SK-N-SH treated with all-trans-retinoic acid at 6 μM for 48 hours (cell line): ENCODE measurements at regions not wholly inside any gene's neighbourhood (a gene's known extent, or its start where the extent isn't known, plus 50 kb on each side); places are given as distances from the start of the nearest gene placed in this dataset.

ENCODE experiments used
- ATAC-seq: fragments of 200-7000 bp; cut with Tn5 transposase; 3 replicates; pipeline ENCODE4 v1.9.1; 2020; ENCODE audit warnings: mild to moderate bottlenecking, moderate library complexity
- ARNTL ChIP-seq: fragments of 450-650 bp; formaldehyde crosslinking; IDR thresholded peaks from 2 replicates; pipeline ENCODE4 v1.5.0; 2020; ENCODE audit warnings: low read depth, mild to moderate bottlenecking, moderate library complexity, borderline replicate concordance
- CSDC2 ChIP-seq: fragments of 250-450 bp; sonication (Bioruptor Pico); IDR thresholded peaks from 2 replicates; pipeline ENCODE4 v1.5.0; 2020; ENCODE audit warnings: mild to moderate bottlenecking, moderate library complexity
- GLIS3 ChIP-seq: fragments of 250-450 bp; sonication (Bioruptor Pico); IDR thresholded peaks from 2 replicates; pipeline ENCODE4 v1.5.0; 2020; ENCODE audit warnings: mild to moderate bottlenecking, moderate library complexity
- ISL1 ChIP-seq: fragments of 250-450 bp; sonication (Bioruptor Pico); IDR thresholded peaks from 2 replicates; pipeline ENCODE4 v2.1.2; 2022; ENCODE audit warnings: mild to moderate bottlenecking, moderate library complexity
- OSR1 ChIP-seq: fragments of 250-450 bp; sonication (Bioruptor Pico); IDR thresholded peaks from 2 replicates; pipeline ENCODE4 v1.8.0; 2022; ENCODE audit warnings: moderate library complexity, mild to moderate bottlenecking, inconsistent platforms
- PPARA ChIP-seq: fragments of 250-450 bp; sonication (Bioruptor Pico); IDR thresholded peaks from 2 replicates; pipeline ENCODE4 v1.5.0; 2020; ENCODE audit warnings: mild to moderate bottlenecking, borderline replicate concordance
- RARB ChIP-seq: fragments of 250-450 bp; sonication (Bioruptor Pico); IDR thresholded peaks from 2 replicates; pipeline ENCODE4 v1.8.0; 2021; ENCODE audit warnings: mild to moderate bottlenecking, moderate library complexity
- SNAI2 ChIP-seq: fragments of 250-450 bp; sonication (Bioruptor Pico); IDR thresholded peaks from 2 replicates; pipeline ENCODE4 v1.5.0; 2020; ENCODE audit warnings: mild to moderate bottlenecking, moderate library complexity
- ZC3H10 ChIP-seq: fragments of 250-450 bp; sonication (Bioruptor Pico); IDR thresholded peaks from 2 replicates; pipeline ENCODE4 v1.5.1; 2021; ENCODE audit warnings: mild to moderate bottlenecking, moderate library complexity
- ZFP3 ChIP-seq: fragments of 250-450 bp; sonication (Bioruptor Pico); IDR thresholded peaks from 2 replicates; pipeline ENCODE4 v1.5.0; 2020; ENCODE audit warnings: mild to moderate bottlenecking, moderate library complexity
- ZNF565 ChIP-seq: fragments of 450-650 bp; formaldehyde crosslinking; conservative IDR thresholded peaks from 2 replicates; pipeline ENCODE4 v1.5.0; 2020; ENCODE audit warnings: low read depth, mild to moderate bottlenecking, moderate library complexity
- ZNF70 ChIP-seq: fragments of 450-650 bp; formaldehyde crosslinking; IDR thresholded peaks from 2 replicates; pipeline ENCODE4 v1.5.0; 2020; ENCODE audit warnings: mild to moderate bottlenecking, moderate library complexity
- ZNF8 ChIP-seq: fragments of 450-650 bp; formaldehyde crosslinking; IDR thresholded peaks from 2 replicates; pipeline ENCODE4 v1.5.0; 2020; ENCODE audit warnings: mild to moderate bottlenecking, moderate library complexity
- TF ChIP-seq, protein P1 (sequence below): fragments of 250-450 bp; sonication (Bioruptor Pico); IDR thresholded peaks from 2 replicates; pipeline ENCODE4 v1.8.0; 2021; ENCODE audit warnings: low read depth, mild to moderate bottlenecking, moderate library complexity, borderline replicate concordance
- TF ChIP-seq, protein P2 (sequence below): fragments of 250-450 bp; sonication (Bioruptor Pico); IDR thresholded peaks from 2 replicates; pipeline ENCODE4 v1.8.0; 2020; ENCODE audit warnings: mild to moderate bottlenecking, moderate library complexity, borderline replicate concordance
- TF ChIP-seq, protein P3 (sequence below): fragments of 250-450 bp; sonication (Bioruptor Pico); IDR thresholded peaks from 2 replicates; pipeline ENCODE4 v1.5.1; 2021; ENCODE audit warnings: mild to moderate bottlenecking, moderate library complexity
- TF ChIP-seq, protein P4 (sequence below): fragments of 250-450 bp; sonication (Bioruptor Pico); IDR thresholded peaks from 2 replicates; pipeline ENCODE4 v1.5.0; 2020; ENCODE audit warnings: mild to moderate bottlenecking, moderate library complexity
- TF ChIP-seq, protein P5 (sequence below): fragments of 250-450 bp; sonication (Bioruptor Pico); IDR thresholded peaks from 2 replicates; pipeline ENCODE4 v1.5.1; 2020; ENCODE audit warnings: low read depth, mild to moderate bottlenecking, moderate library complexity

DNA sequence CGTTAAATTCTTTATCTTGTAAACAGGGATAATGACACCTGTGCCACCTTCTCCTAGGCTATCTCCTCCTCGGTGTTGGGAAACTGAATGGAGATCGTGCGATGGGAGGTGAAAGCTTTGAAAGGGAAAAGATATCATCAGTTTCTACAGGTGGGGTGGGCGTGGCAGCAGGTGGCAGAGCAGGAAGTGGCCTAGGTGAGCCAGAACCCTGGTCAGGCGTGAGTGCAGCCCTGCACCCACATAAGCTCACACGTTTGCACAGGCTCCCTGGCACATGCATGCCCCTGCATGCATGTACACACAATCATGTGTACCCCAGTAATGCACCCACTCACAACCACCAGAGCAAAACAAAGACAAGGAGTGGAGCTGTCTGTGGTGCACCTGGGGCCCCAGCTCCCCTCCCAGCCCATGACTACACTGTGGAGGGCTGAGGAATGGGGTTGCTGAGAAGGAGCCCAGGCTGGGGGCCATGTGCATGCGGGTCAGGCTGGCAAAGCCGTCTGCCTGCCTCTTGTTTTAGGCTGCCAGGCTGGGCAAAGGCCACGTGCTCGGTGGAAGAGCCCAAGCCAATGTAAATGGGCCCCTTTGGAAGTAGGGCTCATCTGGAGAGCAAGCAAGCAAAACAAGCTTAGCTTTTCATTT lies 61.5 kb downstream of the TFAP2C start (continued):
- TF ChIP-seq, protein P1, sequence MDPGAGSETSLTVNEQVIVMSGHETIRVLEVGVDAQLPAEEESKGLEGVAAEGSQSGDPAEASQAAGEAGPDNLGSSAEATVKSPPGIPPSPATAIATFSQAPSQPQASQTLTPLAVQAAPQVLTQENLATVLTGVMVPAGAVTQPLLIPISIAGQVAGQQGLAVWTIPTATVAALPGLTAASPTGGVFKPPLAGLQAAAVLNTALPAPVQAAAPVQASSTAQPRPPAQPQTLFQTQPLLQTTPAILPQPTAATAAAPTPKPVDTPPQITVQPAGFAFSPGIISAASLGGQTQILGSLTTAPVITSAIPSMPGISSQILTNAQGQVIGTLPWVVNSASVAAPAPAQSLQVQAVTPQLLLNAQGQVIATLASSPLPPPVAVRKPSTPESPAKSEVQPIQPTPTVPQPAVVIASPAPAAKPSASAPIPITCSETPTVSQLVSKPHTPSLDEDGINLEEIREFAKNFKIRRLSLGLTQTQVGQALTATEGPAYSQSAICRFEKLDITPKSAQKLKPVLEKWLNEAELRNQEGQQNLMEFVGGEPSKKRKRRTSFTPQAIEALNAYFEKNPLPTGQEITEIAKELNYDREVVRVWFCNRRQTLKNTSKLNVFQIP (CRISPR knock-in tag), result no peak
- TF ChIP-seq CSDC2 (CRISPR knock-in tag) (no peak), PPARA (no peak), ARNTL (no peak), SNAI2 (CRISPR knock-in tag) (no peak)
- TF ChIP-seq, protein P2, sequence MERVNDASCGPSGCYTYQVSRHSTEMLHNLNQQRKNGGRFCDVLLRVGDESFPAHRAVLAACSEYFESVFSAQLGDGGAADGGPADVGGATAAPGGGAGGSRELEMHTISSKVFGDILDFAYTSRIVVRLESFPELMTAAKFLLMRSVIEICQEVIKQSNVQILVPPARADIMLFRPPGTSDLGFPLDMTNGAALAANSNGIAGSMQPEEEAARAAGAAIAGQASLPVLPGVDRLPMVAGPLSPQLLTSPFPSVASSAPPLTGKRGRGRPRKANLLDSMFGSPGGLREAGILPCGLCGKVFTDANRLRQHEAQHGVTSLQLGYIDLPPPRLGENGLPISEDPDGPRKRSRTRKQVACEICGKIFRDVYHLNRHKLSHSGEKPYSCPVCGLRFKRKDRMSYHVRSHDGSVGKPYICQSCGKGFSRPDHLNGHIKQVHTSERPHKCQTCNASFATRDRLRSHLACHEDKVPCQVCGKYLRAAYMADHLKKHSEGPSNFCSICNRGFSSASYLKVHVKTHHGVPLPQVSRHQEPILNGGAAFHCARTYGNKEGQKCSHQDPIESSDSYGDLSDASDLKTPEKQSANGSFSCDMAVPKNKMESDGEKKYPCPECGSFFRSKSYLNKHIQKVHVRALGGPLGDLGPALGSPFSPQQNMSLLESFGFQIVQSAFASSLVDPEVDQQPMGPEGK (CRISPR knock-in tag), result no peak
- TF ChIP-seq, protein P3, sequence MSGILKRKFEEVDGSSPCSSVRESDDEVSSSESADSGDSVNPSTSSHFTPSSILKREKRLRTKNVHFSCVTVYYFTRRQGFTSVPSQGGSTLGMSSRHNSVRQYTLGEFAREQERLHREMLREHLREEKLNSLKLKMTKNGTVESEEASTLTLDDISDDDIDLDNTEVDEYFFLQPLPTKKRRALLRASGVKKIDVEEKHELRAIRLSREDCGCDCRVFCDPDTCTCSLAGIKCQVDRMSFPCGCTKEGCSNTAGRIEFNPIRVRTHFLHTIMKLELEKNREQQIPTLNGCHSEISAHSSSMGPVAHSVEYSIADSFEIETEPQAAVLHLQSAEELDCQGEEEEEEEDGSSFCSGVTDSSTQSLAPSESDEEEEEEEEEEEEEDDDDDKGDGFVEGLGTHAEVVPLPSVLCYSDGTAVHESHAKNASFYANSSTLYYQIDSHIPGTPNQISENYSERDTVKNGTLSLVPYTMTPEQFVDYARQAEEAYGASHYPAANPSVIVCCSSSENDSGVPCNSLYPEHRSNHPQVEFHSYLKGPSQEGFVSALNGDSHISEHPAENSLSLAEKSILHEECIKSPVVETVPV (CRISPR knock-in tag), result no peak
- TF ChIP-seq, all 23 proteins: peak for 0

DNA sequence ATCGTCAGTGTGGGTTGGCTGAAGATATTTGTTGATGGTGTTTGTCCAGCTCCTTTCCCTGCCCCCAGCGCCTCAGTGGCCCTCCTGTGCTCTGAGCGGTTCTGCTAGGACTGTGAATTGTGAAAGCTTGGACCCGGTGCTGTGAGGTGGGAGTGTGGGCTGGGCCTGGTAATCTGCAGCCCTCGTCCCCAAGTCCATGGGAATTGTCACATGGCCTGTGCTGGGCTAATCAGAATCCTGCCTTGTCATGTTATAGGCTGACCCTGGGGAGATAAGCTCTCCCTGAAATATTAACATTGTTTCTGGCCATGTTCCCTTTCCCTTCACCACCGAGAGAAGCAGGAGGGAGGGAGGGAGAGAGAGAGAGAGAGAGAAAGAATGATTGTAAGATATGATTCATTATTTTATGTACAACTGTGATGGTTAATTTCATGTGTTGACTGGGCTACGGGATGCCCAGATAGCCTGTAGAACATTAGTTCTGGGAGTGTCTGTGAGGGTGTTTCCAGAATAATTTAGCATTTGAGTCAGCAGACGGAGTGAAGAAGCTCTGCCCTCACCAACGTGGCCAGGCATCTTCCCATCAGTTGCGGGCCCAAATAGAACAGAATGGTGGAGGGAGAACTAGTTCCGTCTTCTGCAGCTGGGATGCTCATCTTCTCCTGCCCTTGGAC lies 62.4 kb downstream of the TFAP2C start:
- ATAC-seq, result no peak
- TF ChIP-seq ZC3H10 (CRISPR knock-in tag) (no peak), ZNF8 (CRISPR knock-in tag) (no peak), RARB (CRISPR knock-in tag) (no peak), ZFP3 (CRISPR knock-in tag) (no peak), ZNF565 (CRISPR knock-in tag) (no peak)
- TF ChIP-seq, protein P2 (CRISPR knock-in tag), result no peak
- TF ChIP-seq, protein P1 (CRISPR knock-in tag), result no peak
- TF ChIP-seq, protein P4, sequence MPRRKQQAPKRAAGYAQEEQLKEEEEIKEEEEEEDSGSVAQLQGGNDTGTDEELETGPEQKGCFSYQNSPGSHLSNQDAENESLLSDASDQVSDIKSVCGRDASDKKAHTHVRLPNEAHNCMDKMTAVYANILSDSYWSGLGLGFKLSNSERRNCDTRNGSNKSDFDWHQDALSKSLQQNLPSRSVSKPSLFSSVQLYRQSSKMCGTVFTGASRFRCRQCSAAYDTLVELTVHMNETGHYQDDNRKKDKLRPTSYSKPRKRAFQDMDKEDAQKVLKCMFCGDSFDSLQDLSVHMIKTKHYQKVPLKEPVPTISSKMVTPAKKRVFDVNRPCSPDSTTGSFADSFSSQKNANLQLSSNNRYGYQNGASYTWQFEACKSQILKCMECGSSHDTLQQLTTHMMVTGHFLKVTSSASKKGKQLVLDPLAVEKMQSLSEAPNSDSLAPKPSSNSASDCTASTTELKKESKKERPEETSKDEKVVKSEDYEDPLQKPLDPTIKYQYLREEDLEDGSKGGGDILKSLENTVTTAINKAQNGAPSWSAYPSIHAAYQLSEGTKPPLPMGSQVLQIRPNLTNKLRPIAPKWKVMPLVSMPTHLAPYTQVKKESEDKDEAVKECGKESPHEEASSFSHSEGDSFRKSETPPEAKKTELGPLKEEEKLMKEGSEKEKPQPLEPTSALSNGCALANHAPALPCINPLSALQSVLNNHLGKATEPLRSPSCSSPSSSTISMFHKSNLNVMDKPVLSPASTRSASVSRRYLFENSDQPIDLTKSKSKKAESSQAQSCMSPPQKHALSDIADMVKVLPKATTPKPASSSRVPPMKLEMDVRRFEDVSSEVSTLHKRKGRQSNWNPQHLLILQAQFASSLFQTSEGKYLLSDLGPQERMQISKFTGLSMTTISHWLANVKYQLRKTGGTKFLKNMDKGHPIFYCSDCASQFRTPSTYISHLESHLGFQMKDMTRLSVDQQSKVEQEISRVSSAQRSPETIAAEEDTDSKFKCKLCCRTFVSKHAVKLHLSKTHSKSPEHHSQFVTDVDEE (CRISPR knock-in tag), result no peak

DNA sequence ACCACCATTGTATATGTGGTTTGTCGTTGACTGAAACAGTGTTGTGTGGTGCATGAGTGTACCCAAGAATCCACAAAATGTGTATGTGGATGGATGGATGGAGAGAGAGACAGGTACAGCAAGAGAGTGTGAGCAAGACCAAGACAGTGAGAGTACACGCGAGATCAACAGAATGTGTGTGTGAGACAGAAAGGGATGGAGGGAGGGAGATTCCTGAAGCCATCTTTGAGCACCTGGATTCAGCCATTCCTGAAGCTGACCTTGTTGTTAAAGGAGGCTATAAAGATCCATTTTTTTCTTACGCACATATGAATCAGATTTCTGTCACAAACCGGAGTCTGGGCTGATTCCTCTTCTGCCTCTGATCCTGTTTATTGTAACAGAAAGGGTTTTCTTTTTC lies 64.1 kb downstream of the TFAP2C start:
- ATAC-seq, result no peak
- TF ChIP-seq ZC3H10 (CRISPR knock-in tag) (no peak), RARB (CRISPR knock-in tag) (no peak), OSR1 (no peak), ISL1 (no peak), ZFP3 (CRISPR knock-in tag) (no peak), ARNTL (no peak), GLIS3 (CRISPR knock-in tag) (no peak), PPARA (no peak), ZNF70 (CRISPR knock-in tag) (no peak), ZNF8 (CRISPR knock-in tag) (no peak)
- TF ChIP-seq, protein P5, sequence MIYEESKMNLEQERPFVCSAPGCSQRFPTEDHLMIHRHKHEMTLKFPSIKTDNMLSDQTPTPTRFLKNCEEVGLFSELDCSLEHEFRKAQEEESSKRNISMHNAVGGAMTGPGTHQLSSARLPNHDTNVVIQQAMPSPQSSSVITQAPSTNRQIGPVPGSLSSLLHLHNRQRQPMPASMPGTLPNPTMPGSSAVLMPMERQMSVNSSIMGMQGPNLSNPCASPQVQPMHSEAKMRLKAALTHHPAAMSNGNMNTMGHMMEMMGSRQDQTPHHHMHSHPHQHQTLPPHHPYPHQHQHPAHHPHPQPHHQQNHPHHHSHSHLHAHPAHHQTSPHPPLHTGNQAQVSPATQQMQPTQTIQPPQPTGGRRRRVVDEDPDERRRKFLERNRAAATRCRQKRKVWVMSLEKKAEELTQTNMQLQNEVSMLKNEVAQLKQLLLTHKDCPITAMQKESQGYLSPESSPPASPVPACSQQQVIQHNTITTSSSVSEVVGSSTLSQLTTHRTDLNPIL (CRISPR knock-in tag), result no peak
- TF ChIP-seq, protein P3 (CRISPR knock-in tag), result no peak
- TF ChIP-seq, protein P2 (CRISPR knock-in tag), result no peak
